Neural cell (in vitro differentiated cells): ENCODE measurements at regions not wholly inside any gene's neighbourhood (a gene's known extent, or its start where the extent isn't known, plus 50 kb on each side); places are given as distances from the start of the nearest gene placed in this dataset.

ENCODE experiments used
- H2AFZ ChIP-seq: fragments of 200-600, 300-800 bp; sonication (generic), shearing (Covaris generic); 2 replicates; pipeline ENCODE4 v1.6.0; 2014; ENCODE audit warnings: low read depth, mild to moderate bottlenecking, antibody characterized with exemption, low read length, moderate library complexity
- H3F3A ChIP-seq: fragments of 200-600 bp; shearing (Covaris generic); 2 replicates; pipeline ENCODE4 v1.6.1; 2016; ENCODE audit warnings: mild to moderate bottlenecking, moderate library complexity, mixed read lengths, antibody characterized with exemption, low read length; ENCODE audit not compliant: insufficient read depth, poor library complexity, severe bottlenecking
- H3K27ac ChIP-seq: fragments of 200-600, 300-800 bp; sonication (generic), shearing (Covaris generic); 2 replicates; pipeline ENCODE4 v1.5.1; 2014; ENCODE audit warnings: mild to moderate bottlenecking, low read length, moderate library complexity
- H3K27me3 ChIP-seq: fragments of 300-800, 200-600 bp; sonication (generic), shearing (Covaris generic); 2 replicates; pipeline ENCODE4 v1.6.0; 2014; ENCODE audit warnings: mild to moderate bottlenecking, low read depth, low read length, moderate library complexity; ENCODE audit not compliant: insufficient read depth
- H3K36me3 ChIP-seq: fragments of 300-800, 200-600 bp; sonication (generic), shearing (Covaris generic); 2 replicates; pipeline ENCODE4 v1.5.1; 2014; ENCODE audit warnings: mild to moderate bottlenecking, antibody characterized with exemption, low read length, moderate library complexity; ENCODE audit not compliant: insufficient read depth
- H3K4me2 ChIP-seq: fragments of 300-800, 200-600 bp; sonication (generic), shearing (Covaris generic); 2 replicates; pipeline ENCODE4 v1.6.0; 2014; ENCODE audit warnings: mild to moderate bottlenecking, low read length
- H3K4me3 ChIP-seq: fragments of 300-800, 200-600 bp; sonication (generic), shearing (Covaris generic); 2 replicates; pipeline ENCODE4 v1.5.1; 2014; ENCODE audit warnings: mild to moderate bottlenecking, low read length, moderate library complexity
- H3K79me2 ChIP-seq: fragments of 200-600 bp; shearing (Covaris generic); replicated peaks from 2 replicates; pipeline ENCODE4 v1.6.0; 2014; ENCODE audit warnings: mild to moderate bottlenecking, low read length, moderate library complexity; ENCODE audit not compliant: insufficient read depth
- H3K9ac ChIP-seq: fragments of 300-800, 200-600 bp; sonication (generic), shearing (Covaris generic); 2 replicates; pipeline ENCODE4 v1.6.1; 2016; ENCODE audit warnings: mild to moderate bottlenecking, low read length, mixed read lengths
- H3K9me2 ChIP-seq: fragments of 200-600 bp; shearing (Covaris generic); 2 replicates; pipeline ENCODE4 v1.6.1; 2016; ENCODE audit warnings: mild to moderate bottlenecking, low read length, mixed read lengths; ENCODE audit not compliant: insufficient read depth
- H3K9me3 ChIP-seq: fragments of 200-600, 300-800 bp; sonication (generic), shearing (Covaris generic); 2 replicates; pipeline ENCODE4 v1.6.1; 2016; ENCODE audit warnings: mild to moderate bottlenecking, mixed run types, low read length, moderate library complexity, mixed read lengths
- H4K20me1 ChIP-seq: fragments of 200-600 bp; shearing (Covaris generic); 2 replicates; pipeline ENCODE4 v1.6.1; 2016; ENCODE audit warnings: mild to moderate bottlenecking, mixed run types; ENCODE audit not compliant: insufficient read depth
- CTCF ChIP-seq: fragments of 450-650 bp; IDR thresholded peaks from 2 replicates; pipeline ENCODE4 v1.5.1; 2014; ENCODE audit warnings: antibody characterized with exemption, mild to moderate bottlenecking, moderate library complexity; ENCODE audit not compliant: poor library complexity, severe bottlenecking
- EP300 ChIP-seq: fragments of 450-650 bp; conservative IDR thresholded peaks from 2 replicates; pipeline ENCODE4 v1.6.1; 2014; ENCODE audit warnings: antibody characterized with exemption, mild to moderate bottlenecking, moderate library complexity; ENCODE audit not compliant: poor library complexity, severe bottlenecking
- EZH2 ChIP-seq: fragments of 200-600, 300-800 bp; shearing (Covaris generic), sonication (generic); IDR thresholded peaks from 2 replicates; pipeline ENCODE4 v1.6.1; 2014; ENCODE audit warnings: antibody characterized with exemption, low read length, borderline replicate concordance, mild to moderate bottlenecking; ENCODE audit not compliant: insufficient read depth, poor library complexity, severe bottlenecking
- MXI1 ChIP-seq: fragments of 450-650 bp; conservative IDR thresholded peaks from 2 replicates; pipeline ENCODE4 v1.6.1; 2014; ENCODE audit warnings: antibody characterized with exemption, mild to moderate bottlenecking; ENCODE audit not compliant: poor library complexity, severe bottlenecking
- POLR2AphosphoS5 ChIP-seq: IDR thresholded peaks from 2 replicates; pipeline ENCODE4 v1.6.1; 2012
- REST ChIP-seq: IDR thresholded peaks from 2 replicates; pipeline ENCODE4 v1.6.1; 2012; ENCODE audit warnings: borderline replicate concordance
- SMC3 ChIP-seq: fragments of 450-650 bp; conservative IDR thresholded peaks from 2 replicates; pipeline ENCODE4 v1.6.1; 2014; ENCODE audit warnings: antibody characterized with exemption, mild to moderate bottlenecking, moderate library complexity; ENCODE audit not compliant: poor library complexity
- TAF1 ChIP-seq: IDR thresholded peaks from 2 replicates; pipeline ENCODE4 v1.6.1; 2012; ENCODE audit warnings: low read depth

GRCh38 chr4:31125496-31125895, 405.3 kb downstream of the PCDH7 start:
- no peaks in the 10 kb centered on the region for H4K20me1 ChIP-seq
- H3F3A ChIP-seq, result no peaks in the 10 kb centered on the region
- H3K27me3 ChIP-seq, result no peaks in the 10 kb centered on the region
- H3K36me3 ChIP-seq, result no peaks in the 10 kb centered on the region
- no peak overlapping the region for H3K4me3 ChIP-seq
- no peak overlapping the region for H3K4me2 ChIP-seq
- TF ChIP-seq CTCF (no peak), EP300 (no peak), REST (no peak), EZH2 (no peak), MXI1 (no peak), POLR2AphosphoS5 (no peak)
- H3K27ac ChIP-seq, result no peak overlapping the region
- H2AFZ ChIP-seq, result no peak overlapping the region
- no peak overlapping the region for H3K9ac ChIP-seq
- H3K79me2 ChIP-seq, result no peaks in the 10 kb centered on the region
- H3K9me3 ChIP-seq, result no peaks in the 10 kb centered on the region
- no peaks in the 10 kb centered on the region for H3K9me2 ChIP-seq

- H4K20me1 ChIP-seq, result no peaks in the 10 kb centered on the region
- H3K9me3 ChIP-seq, result no peaks in the 10 kb centered on the region
- H3K27me3 ChIP-seq, result no peaks in the 10 kb centered on the region
- H3K9me2 ChIP-seq, result no peaks in the 10 kb centered on the region
- peak overlapping the region; percentile 42 for H3K4me3 ChIP-seq
- no peaks in the 10 kb centered on the region for H3K36me3 ChIP-seq
- H3K27ac ChIP-seq, result peak overlapping the region; percentile 26
- H3F3A ChIP-seq, result no peaks in the 10 kb centered on the region
- H3K79me2 ChIP-seq, result no peaks in the 10 kb centered on the region
- no peak overlapping the region for H2AFZ ChIP-seq
- TF ChIP-seq TAF1, result no peak
- TF ChIP-seq POLR2AphosphoS5, result peak; percentile 61
- TF ChIP-seq EP300, result peak; percentile 86
- H3K9ac ChIP-seq, result no peak overlapping the region
- H3K4me2 ChIP-seq, result peak overlapping the region; percentile 63
Measured at GRCh38 chr4:31126881-31127398, 406.8 kb downstream of the PCDH7 start.

- Histone ChIP-seq H3K27me3 (no peaks in the 10 kb centered on the region), H3K4me2 (no peak overlapping the region), H3K79me2 (no peaks in the 10 kb centered on the region), H4K20me1 (no peaks in the 10 kb centered on the region), H3K36me3 (no peaks in the 10 kb centered on the region), H2AFZ (no peak overlapping the region), H3K9me3 (no peaks in the 10 kb centered on the region), H3K9me2 (no peaks in the 10 kb centered on the region), H3F3A (no peaks in the 10 kb centered on the region), H3K4me3 (no peak overlapping the region), H3K27ac (no peak overlapping the region), H3K9ac (no peak overlapping the region)
- no peak for TF ChIP-seq EP300
- no peak for TF ChIP-seq POLR2AphosphoS5
- TF ChIP-seq SMC3, result no peak
- TF ChIP-seq REST, result no peak
- no peak for TF ChIP-seq MXI1
- TF ChIP-seq EZH2, result no peak
Measured at GRCh38 chr4:31130930-31131329, 410.8 kb downstream of the PCDH7 start.
